ENCODE measurements at regions not wholly inside any gene's neighbourhood (a gene's known extent, or its start where the extent isn't known, plus 50 kb on each side); places are given as distances from the start of the nearest gene placed in this dataset.

GRCh38 chr3:70775257-70775656 is 462.8 kb upstream of the MDFIC2 start:
- TF ChIP-seq CTCF (conservative IDR thresholded peaks at IDR 0.05; ENCODE audit: low read depth, low read length) (no peak), EZH2 (IDR thresholded peaks at IDR 0.05; ENCODE audit: borderline replicate concordance, low read depth, low read length, poor library complexity, severe bottlenecking) (no peak)
